Psoas muscle (tissue), 7 donors: ENCODE measurements at regions not wholly inside any gene's neighbourhood (a gene's known extent, or its start where the extent isn't known, plus 50 kb on each side); places are given as distances from the start of the nearest gene placed in this dataset.

ENCODE experiments used
- ATAC-seq, 4 donors: fragments of 200-7000 bp; cut with Tn5 transposase; one replicate each; pipeline ENCODE4 v1.9.1; 2020; ENCODE audit warnings: moderate library complexity in 3 of 4, mild to moderate bottlenecking in 2 of 4
- DNase-seq, 2 donors: peaks; one replicate each; pipeline ENCODE4 v3.0.0-alpha.2; 2020
- H3K27ac ChIP-seq: fragments of 200-600 bp; one replicate; pipeline ENCODE4 v1.8.0; 2022
- H3K27me3 ChIP-seq, 3 donors: fragments of 200-600 bp in 1 of 3; one replicate each; pipeline versions ENCODE4 v1.6.1 to v1.8.0; 2013 to 2022; ENCODE audit warnings: low read length in 2 of 3, mild to moderate bottlenecking in 2 of 3, moderate library complexity in 1 of 3; ENCODE audit not compliant: insufficient read depth in 3 of 3
- H3K36me3 ChIP-seq, 2 donors: fragments of 200-600 bp in 1 of 2; one replicate each; pipeline versions ENCODE4 v1.6.1 to v1.8.0; 2013 to 2022; ENCODE audit warnings: low read depth in 1 of 2, mild to moderate bottlenecking in 1 of 2, moderate library complexity in 1 of 2; ENCODE audit not compliant: insufficient read depth in 1 of 2
- H3K4me1 ChIP-seq: fragments of 200-600 bp; one replicate; pipeline ENCODE4 v1.8.0; 2022
- H3K4me3 ChIP-seq: fragments of 200-600 bp; one replicate; pipeline ENCODE4 v1.8.0; 2022; ENCODE audit warnings: mild to moderate bottlenecking
- H3K9me3 ChIP-seq: fragments of 200-600 bp; one replicate; pipeline ENCODE4 v1.8.0; 2022
- WGBS, 3 donors: extraction: QIAGEN DNeasy Blood & Tissue Kit; methylation state at CpG; one replicate each; pipeline versions ENCODE4 v1.1.6 to v1.1.7; 2013; 5-methylcytosine and 5-hydroxymethylcytosine counted together
- intact Hi-C, 2 donors: fragments of 100-400 bp; cut with DNase I; formaldehyde crosslinking; loops; one replicate each; pipeline versions ENCODE4 v1.11.0 to v1.14.2; 2022
- TF ChIP-seq, protein P1 (sequence below): fragments of 200-600 bp; IDR thresholded peaks from one replicate; pipeline ENCODE4 v1.8.0; 2022; ENCODE audit warnings: antibody characterized with exemption
- donor health status: healthy with polysubstance abuse.
- donor health status: DM: no; HTN: no; CAD: no; lungs with moderate emphysema.
- donor health status: Bipolar disorder and iron deficiency.
- donor health status: healthy.
- donor health status: DM: yes; HTN: yes; CAD: no.
- donor health status: DM: no; HTN: no; CAD: no.
- donor health status: DM: yes; HTN: yes; CAD: no.

DNA sequence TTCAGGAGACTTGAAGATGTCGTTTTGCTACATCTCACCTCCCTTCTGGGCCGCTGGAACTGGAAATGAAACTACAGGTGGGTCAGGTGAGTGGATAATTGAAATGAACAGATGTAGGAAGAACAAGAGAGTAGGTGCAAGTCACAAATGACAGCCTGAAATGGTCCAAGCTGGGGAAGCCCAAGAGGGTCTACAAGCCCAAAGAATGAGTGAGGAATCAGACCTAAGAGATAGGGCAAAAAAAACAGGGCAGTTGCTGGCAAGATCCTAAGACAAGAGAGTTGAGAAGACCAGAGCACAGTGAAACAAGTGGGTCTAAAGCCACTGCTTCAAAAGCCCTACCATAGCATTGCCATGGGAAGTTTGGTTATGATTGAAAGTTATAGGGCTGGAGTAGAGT lies 67.4 kb upstream of the SNRK start:
- H3K4me1 ChIP-seq: no peaks in the 10 kb centered on the region
- no peak overlapping the region for H3K27ac ChIP-seq
- DNase-seq (no peak), ATAC-seq (no peak)
- WGBS, 3 donors: 88 to 93% (median 90%) methylated on average over 2 of the region's 2 CpGs
- no peak overlapping the region for H3K4me3 ChIP-seq
- intact Hi-C loops: no loop called here
- no peaks in the 10 kb centered on the region for H3K27me3 ChIP-seq
- TF ChIP-seq, protein P1, sequence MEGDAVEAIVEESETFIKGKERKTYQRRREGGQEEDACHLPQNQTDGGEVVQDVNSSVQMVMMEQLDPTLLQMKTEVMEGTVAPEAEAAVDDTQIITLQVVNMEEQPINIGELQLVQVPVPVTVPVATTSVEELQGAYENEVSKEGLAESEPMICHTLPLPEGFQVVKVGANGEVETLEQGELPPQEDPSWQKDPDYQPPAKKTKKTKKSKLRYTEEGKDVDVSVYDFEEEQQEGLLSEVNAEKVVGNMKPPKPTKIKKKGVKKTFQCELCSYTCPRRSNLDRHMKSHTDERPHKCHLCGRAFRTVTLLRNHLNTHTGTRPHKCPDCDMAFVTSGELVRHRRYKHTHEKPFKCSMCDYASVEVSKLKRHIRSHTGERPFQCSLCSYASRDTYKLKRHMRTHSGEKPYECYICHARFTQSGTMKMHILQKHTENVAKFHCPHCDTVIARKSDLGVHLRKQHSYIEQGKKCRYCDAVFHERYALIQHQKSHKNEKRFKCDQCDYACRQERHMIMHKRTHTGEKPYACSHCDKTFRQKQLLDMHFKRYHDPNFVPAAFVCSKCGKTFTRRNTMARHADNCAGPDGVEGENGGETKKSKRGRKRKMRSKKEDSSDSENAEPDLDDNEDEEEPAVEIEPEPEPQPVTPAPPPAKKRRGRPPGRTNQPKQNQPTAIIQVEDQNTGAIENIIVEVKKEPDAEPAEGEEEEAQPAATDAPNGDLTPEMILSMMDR: no peak
- no peaks in the 10 kb centered on the region for H3K36me3 ChIP-seq
- H3K9me3 ChIP-seq: no peaks in the 10 kb centered on the region

DNA sequence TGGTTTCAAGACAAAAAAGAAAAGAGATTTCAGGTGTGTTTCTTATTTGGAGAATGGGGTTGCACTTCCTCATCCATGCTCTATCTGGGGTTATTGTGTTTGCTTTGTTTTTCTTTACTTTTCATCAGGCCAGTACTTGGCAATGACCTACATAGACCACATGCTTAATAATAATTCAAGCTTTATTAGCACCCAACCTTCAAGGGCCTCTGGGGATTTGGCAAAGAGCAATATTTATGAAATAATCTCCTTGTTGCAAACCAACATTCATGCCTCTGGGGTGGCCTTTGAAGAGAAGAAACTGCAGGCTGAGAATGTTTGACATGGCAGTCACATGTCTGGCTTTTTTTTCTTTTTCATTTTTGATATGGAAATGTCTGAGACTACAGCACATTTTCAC lies 68.2 kb upstream of the SNRK start:
- H3K27me3 ChIP-seq: no peaks in the 10 kb centered on the region
- intact Hi-C loops: no loop called here
- no peak overlapping the region for H3K27ac ChIP-seq
- H3K9me3 ChIP-seq: no peaks in the 10 kb centered on the region
- ATAC-seq (no peak), DNase-seq (no peak)
- no peak overlapping the region for H3K4me3 ChIP-seq
- no peaks in the 10 kb centered on the region for H3K36me3 ChIP-seq
- TF ChIP-seq, protein P1: no peak
- no peaks in the 10 kb centered on the region for H3K4me1 ChIP-seq

DNA sequence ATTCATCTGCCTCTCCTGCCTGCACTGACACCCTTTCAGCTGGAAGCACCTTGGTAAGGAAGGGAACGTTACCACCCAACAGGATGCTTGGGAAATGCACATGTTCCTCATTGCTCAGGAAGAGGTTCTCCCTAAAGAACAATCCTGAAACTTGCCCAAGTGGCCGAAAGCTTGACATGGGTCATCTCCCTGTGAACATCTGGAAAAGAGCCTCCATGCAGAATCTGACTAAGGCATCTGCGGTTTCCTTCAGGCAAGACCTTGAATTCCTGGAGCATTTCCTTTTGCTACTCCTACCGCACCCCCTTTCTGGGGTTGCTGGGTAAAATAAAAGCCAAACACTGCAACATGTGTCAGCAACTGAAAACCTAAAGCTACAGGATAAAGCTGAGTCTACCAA lies 68.7 kb upstream of the SNRK start:
- DNase-seq (no peak), ATAC-seq (peak in 1 of 4 donors; percentile 42)
- no peaks in the 10 kb centered on the region for H3K27me3 ChIP-seq
- TF ChIP-seq, protein P1: no peak
- H3K36me3 ChIP-seq: no peaks in the 10 kb centered on the region
- 56 to 65% (median 56%) methylated on average over 4 of the region's 4 CpGs for WGBS, 3 donors
- H3K27ac ChIP-seq: no peak overlapping the region
- no peak overlapping the region for H3K4me3 ChIP-seq
- intact Hi-C loops: no loop called here
- H3K9me3 ChIP-seq: no peaks in the 10 kb centered on the region
- no peaks in the 10 kb centered on the region for H3K4me1 ChIP-seq

DNA sequence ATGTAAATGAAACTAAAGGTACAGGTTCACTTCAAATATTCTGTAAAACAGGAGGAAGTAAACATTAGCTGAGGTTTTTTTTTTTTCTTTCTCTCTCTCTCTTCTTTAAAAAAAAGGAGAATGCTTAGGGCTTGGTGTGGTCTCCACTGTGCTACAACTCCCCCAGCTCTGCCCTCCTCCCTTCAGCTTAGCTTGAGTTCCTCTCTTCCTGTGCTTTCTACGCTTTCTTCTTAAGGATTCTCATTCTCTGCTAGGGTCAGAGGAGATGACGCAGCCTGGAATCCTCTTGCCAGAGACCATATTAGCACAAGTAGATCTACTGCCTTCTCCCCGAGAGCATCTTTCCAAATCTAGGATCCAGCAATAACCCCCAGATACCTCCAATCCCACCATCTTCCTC lies 69.1 kb upstream of the SNRK start:
- ATAC-seq (no peak), DNase-seq (no peak)
- H3K36me3 ChIP-seq: no peaks in the 10 kb centered on the region
- no peaks in the 10 kb centered on the region for H3K9me3 ChIP-seq
- no peak overlapping the region for H3K27ac ChIP-seq
- TF ChIP-seq, protein P1: no peak
- H3K4me3 ChIP-seq: no peak overlapping the region
- H3K27me3 ChIP-seq: no peaks in the 10 kb centered on the region
- 70 to 76% (median 72%) methylated on average over 3 of the region's 3 CpGs for WGBS, 3 donors
- H3K4me1 ChIP-seq: no peaks in the 10 kb centered on the region
- intact Hi-C loops: no loop called here

DNA sequence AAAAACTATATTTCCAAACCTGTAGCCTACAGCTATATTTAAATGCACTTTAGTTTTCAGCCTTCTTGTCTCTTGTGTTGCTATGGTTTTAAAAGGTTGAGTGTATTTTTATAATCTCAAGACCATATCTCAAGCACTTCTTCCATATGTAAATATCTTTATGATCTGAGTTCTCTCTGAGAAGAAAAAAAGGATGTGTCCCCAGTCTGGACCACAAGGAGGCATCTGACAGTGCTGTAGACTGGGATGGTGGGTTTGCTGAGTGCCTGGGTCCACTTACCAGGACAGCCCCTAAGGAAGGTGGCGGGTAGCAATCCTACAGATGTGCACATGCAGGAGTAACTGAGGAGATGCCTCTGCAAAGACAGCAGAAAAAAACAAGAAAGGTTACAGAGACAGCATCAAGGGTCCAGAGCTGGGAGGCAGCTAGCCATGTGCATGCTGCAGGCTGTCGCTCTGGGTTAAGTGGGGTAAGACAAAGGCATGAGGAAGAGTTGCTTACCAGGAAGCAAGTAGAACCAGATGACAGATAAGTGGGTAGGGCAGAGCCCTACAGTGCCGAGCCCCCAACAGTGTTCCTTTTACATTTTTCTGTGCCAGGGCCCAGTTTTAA lies 70.6 kb upstream of the SNRK start:
- no peak overlapping the region for H3K4me3 ChIP-seq
- H3K9me3 ChIP-seq: no peaks in the 10 kb centered on the region
- no peaks in the 10 kb centered on the region for H3K36me3 ChIP-seq
- TF ChIP-seq, protein P1: no peak
- 81 to 94% (median 84%) methylated on average over 3 of the region's 3 CpGs for WGBS, 3 donors
- no peak for ATAC-seq
- H3K27ac ChIP-seq: no peak overlapping the region
- H3K27me3 ChIP-seq: no peaks in the 10 kb centered on the region
- peaks cover 3% of the 10 kb centered on the region for H3K4me1 ChIP-seq
- intact Hi-C loops: no loop called here
- no peak for DNase-seq
